ENCODE measurements at regions not wholly inside any gene's neighbourhood (a gene's known extent, or its start where the extent isn't known, plus 50 kb on each side); places are given as distances from the start of the nearest gene placed in this dataset.

DNA sequence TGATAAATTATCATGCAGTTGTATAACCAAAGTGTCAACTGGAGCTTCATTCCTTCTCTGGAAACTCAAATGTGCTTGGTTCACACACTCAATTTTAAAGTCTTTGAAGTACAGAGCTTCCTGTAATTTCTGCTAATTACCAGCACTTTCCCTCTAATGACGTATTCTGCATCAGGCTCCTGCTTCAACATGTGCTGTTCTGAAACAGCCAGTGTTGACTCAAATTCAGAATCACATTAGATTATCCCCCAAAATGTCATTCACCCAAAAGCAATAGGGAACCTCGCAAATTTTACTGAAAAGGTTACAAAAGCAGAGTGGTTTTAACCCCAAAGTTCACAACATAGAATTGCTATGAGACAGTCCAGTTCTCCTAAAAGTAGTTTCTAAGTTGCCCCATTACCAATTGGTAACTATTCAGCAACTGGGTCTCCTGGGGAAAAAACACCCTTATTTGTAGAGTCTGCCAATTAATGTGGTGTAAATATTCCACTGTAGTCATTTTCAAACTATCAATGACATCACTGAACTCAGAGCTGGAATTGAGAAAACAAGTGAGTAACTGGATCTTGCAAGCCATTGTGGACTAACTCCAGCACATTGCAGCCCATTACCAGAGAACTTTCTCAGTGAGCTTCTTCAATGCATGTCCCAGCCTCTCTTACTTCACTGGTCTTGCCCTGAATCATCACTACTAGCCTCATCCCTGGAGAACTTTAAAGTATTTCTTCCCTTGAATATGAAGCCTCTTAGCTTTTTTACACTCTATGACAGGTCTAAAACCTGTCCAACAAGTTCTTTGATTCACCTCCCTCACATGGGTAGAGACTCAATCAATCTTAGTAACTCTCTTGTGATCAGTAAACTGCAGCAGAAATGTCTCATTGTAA lies 955.4 kb downstream of the EFNB2 start:
- no peak for DNase-seq

DNA sequence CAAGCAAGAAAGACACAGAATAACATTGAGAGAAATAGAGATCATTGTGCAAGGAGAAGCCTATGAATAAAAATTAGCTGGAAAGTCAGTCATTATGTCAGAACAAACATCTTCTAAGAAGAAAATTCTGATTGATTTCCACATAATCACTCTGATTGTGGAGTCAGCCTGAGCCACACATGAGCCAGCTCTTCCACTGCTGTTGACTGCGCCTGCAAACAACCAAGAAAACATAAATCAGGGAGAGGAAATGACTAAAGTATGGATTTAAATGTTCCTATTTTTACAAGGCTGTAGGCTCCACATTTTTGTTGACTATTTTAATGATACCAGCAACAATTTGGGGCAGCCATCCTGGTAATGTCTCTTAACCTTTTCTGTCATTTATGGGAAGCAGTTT lies 962.3 kb downstream of the EFNB2 start:
- DNase-seq = no peak

DNA sequence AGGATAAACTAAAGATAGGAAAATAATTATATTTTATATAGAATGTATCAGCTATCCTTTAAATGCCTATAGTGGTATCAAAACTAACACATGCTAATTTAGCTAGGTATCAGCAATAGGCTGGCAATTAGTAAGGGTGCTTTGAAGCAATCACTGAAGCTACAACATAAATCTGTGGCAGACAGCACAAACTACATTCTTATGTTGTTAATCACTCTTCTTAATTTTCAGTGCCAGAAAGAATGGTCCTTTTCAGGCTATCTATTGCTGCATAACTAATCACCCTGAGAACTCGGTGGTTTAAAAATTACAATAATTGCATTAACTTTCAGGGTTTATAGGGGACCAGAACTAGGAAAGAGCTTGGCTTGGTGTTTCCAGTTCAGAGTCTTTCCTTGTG lies 963.1 kb downstream of the EFNB2 start:
- no peak for DNase-seq

DNA sequence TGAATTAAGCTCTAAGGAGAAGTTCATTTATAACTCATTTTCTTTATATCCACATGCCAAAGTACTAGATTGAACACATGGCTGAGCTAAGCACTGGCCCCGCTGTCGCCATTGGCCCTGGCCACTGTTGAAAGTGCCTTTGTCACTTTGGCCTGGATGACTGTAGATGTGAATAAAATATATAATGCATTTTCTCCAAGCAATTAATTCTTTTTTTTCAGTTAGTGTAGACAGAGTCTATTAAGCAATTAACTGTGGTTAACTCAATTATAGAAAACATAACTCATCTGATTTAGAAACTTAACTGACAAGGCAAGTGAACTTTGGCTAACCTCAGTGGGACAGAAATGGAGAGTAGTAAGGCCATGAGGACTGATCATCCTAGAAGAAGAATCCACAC lies 965.6 kb downstream of the EFNB2 start:
- no peak for DNase-seq

DNA sequence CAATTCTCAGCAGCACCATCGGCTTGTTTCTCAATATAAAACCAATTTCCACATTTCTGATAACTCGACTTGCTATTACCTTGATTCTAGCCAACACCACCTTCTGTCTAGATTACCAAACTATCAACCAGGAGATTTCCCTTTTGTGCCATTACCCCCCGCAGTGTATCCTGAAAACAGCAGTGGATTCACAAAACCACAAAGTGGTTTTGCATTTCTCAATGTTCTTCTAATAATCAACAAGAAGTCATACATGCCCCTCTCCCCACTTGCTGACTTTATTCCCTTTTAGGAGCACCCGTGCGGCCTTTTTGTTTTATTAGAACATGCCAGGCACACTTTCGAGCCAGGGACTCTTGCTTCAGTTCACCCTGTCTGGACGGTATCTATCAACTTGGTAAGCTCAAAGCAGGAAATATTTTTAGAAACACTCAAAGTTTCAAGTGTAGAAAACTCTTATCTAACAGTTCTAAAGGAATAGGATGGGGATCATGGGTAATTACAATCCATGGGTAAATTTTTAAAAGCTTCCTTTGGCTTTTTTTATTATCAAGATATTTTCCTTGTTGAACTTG lies 967.4 kb downstream of the EFNB2 start:
- DNase-seq = no peak

DNA sequence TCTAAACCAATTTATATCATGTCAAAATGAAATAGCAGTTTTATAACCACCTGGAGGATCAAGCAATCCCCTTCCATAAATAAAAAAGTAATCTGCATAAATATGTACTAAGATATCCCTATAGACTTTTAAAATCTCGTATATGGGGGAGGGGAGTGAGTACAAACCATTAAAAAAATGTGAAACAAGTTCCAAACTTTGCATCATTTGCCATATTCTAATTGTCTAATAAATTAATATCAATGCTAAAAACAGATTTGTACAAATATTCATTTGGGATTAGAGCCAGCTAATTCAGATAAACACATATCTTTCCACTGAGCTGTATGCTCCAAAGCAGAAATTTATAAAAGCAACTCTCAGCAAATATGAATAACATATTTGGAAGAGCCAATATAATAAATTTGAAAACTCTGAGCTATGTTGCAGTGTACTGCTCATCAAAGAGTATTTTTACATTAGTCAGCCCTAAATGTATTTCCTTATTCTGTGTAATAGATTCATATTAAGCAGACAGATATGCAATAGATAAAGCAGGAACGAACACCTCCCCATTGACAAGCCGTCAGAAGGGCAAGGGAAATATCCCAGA lies 970.2 kb downstream of the EFNB2 start:
- DNase-seq = no peak

DNA sequence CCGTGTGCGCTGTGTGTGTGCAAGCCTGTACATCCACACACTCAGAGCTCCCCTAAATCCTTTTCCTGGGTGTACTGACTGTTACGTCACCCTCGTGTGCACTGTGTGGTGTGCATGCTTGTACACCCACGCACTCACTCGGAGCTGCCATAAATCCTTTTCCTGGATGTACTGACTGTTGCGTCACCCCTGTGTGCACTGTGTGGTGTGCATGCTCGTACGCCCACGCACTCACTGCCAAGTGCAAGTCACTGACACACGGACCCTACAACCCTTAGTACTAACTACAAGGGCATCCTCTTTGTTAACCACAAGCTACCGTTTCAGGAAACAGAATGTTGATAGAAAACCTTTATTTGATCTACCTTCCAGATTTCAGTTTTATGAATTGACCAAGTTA lies 983.4 kb downstream of the EFNB2 start:
- DNase-seq = no peak

DNA sequence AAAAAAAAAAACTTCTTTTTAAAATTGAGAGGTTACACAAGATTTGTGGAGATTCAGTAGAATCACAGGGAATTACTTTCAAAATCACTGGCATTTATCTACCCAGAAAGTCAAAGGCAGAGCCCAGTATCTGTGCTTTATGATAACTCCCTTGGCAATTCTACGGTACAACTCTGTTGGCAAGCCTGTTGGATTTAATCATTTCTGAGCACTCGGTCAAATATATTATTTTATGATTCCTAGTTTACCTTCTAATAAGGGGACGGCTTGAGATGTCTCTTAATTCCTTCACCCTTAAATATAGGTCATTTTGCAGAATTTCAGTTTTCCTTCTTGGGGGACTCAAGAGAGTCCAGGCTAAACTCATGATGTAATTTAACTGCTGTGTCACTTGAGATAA lies 987.6 kb downstream of the EFNB2 start:
- DNase-seq = no peak

DNA sequence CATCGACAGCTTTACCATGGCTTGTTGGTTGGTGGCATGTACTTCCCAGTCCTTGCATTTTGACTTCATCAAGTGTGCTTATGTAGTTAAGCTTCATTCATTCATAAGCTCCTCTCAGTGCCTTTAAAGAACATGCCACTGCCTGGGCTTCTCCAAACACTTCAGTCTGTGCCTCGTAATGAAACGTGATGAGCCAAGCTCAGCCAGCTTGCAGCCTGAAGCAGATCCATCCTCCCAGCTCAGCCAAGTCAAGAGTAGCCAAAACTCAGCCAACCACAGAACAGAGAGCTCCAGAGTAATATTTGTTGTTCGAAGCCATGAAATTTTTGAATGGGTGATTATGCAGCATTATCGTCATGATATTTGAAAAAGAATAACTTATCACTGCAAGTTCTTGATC lies 989.7 kb downstream of the EFNB2 start:
- no peak for DNase-seq

DNA sequence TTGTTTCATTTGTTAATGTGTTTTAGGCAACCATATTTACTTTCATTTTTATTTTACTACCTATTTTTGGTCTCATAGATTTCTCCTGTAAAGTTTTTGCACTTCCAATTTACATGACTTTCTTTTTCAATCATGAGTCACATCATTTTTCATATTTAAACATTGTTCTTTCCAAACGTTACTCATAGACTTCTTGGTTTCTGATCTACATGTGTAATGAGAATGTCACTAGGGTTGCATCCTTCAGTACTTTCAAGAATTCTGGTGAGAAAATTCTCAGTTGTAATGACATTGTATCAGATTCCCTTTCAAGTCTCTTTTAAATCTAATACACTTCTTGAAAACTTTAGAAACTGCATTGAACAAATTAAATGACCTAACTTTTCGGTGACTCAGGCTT lies 991.7 kb downstream of the EFNB2 start:
- no peak for DNase-seq

DNA sequence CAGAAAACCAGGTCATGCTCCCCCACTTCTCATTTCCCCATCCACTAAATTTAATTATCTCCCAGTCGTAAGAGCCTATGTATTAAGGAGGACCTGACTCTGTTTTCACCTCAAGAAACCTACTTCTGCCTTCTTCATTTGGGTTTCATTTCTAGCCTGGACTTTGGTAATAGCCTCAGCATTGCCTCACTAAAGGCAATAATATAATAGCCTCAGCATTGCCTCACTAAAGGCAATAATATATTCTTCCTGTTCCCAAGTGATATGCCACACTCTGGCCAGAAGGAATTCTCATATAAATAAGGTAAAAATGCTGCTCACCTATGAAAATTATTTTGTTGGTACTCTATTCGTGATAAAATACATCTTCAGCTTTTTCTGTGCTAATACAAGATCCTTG lies 993.9 kb downstream of the EFNB2 start:
- no peak for DNase-seq

DNA sequence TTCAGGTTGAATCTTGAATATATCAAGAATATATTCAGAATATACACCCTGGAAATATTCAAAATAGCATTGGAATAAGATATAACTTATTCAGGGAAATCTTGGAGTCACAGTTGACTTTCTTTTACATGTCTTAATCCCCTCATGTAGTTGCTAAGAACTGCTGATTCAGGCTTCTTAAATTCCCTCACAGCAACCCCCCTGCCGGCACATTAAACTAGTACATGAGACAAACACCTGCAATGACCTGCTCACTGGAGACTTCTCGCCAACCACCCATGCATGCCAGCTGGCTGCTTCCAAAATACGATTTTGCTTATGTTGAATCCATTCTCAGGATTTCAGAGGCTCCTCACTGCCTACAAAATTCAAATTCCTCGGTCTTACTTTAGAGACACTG lies 997.1 kb downstream of the EFNB2 start:
- DNase-seq = no peak

DNA sequence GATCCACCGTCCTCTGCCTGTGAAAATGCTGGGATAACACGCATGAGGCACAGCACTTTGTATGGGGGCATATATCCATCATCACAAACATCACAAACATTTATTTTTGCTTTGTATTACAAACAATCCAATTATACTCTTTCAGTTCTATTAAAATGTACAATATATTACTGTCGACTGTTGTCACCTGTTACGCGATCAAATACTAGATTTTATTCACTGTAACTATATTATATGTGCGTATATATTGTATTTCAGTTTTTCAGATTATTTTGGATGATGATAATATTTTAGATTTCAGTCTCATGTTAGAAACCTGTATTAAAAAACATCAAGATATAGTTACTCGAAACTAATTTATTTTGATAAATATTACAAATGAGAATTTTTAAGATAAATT lies 998.3 kb downstream of the EFNB2 start:
- DNase-seq = no peak

DNA sequence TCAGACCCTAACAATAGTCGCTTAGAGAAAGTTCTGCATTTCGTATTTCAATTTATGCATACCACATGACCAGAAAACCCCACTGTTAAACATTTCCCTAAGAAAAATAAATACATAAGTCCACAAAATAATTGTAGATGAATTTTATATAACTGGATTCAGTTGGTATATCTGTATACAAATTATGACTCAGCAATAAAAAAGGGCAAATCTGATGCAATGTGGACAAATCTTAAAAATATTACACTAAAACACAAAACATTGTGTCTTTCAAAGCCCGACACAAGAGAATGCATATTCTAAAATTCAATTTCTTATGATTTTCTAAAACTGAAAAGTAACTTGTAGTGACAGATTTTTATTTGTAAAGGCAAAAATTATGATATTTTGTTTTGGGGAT lies 1005.0 kb downstream of the EFNB2 start:
- DNase-seq = no peak

DNA sequence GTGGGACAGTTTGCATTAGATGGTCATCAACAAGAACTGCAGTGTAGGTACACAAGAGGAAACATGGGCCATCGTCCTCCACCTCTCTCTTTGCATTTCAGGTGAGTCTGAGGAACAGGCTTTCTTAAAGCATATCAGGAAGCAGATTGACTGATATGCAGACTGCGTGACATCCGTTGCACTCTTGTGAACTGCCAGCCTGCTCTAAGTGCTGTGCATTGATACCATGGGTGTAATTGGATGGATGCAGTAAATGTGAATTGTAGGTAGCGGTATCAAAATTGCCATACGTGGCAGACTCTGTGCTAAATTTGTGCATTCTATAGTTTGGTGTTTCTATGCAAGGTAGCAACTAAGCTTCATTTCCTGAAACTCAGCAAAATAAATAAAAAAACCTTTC lies 1008.3 kb downstream of the EFNB2 start:
- no peak for DNase-seq

DNA sequence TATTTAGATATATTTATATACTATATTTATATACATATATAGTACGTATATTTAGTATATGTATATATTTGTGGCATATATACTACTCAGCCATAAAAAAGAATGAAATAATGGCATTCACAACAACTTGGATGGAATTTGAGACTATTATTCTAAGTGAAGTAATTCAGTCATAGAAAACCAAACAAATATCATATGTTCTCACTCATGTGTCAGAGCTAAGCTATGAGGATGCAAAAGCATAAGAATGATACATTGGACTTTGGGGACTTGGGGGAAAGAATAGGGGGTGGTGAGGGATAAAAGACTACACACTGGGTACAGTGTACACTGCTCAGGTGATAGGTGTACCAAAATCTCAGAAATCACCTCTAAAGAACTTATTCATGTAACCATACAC lies 1015.7 kb downstream of the EFNB2 start:
- no peak for DNase-seq

DNA sequence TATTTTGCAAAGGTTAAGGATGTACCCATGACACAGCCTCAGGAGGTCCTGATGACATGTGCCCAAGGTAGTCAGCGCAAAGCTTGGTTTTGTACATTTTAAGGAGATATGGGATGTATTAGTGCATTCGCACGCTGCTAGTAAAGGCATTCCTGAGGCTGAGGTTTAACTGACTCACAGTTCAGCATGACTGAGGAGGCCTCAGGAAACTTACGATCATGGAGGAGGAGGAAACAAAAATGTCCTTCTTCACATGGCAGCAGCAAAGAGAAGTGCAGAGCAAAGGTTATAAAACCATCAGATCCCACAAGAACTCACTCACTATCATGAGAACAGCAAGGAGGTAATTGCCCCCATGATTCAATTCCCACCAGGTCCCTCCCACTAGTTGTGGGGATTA lies 1017.4 kb downstream of the EFNB2 start:
- no peak for DNase-seq

DNA sequence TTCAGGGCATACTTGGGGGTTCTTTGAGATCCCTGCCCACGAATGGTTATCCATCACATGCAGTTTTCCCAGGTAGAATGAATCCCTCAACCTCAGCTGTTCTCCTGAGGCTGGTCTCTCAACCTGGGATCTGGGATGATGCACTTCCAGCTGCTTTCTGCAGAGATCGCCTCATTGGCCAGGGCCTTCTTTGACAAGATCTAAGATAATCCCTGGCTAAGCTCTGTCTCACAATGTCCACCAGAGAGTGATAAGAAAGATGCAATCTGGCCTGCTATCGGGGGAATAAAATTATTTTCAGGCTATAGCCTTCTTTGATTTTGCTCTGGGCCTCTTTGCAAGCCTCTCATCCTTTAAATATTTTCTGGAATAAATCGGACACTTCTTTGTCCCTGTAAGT lies 1021.1 kb downstream of the EFNB2 start:
- DNase-seq = no peak

DNA sequence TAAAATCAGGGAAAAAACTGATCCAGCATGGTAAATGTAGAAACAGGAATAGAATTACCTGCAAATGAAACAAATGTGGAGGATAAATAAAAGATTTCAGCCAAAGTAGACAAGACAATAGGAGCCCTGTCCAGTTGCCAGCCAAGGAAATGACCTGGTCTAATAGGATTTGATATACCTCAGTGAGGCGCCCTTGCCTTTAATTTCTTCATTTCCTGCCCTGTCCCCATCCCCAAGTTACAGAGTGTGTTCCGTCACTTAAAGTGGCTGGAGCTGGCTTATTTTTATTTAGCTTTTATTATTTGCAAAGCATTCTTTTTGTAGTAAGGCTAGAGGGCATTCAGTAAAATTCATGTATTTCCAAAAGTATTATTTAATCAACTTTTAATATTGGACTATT lies 1022.0 kb downstream of the EFNB2 start:
- DNase-seq = no peak

DNA sequence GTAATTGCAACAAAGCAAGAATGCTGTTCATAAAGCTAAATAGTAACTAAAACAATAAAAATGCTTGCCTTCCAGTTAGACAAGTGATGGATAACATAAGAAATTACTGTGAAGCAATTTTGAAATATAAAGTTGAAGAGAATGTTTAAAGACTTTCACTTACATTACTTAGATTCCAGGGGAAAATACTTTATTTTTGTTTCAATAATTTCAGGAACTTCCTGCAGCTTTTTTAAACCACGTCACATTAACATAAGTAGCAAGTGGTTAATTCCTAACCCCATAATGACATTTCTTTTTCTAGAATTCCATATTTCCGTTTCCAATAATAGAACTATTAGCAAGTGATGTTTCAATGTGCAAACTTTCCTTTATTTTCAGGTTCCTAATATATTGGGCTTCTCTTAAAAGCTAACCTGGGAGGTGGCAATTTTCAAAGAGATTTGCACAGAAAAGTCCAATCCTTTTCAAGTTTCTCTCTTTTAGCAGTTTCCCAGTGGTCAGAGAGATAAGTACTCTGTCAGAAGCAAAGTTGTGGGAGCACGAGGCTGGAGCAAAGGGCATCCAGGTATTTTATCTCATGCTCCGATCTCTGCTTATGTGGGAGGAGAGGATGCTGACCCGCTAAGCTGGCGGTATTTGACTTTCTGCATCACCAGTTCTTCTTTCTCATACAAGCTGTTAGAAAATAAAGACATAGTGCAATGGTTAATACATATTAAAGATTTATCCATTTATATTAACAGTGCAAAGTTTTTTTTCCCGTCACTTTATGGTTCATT lies 1025.3 kb downstream of the EFNB2 start:
- DNase-seq = no peak

DNA sequence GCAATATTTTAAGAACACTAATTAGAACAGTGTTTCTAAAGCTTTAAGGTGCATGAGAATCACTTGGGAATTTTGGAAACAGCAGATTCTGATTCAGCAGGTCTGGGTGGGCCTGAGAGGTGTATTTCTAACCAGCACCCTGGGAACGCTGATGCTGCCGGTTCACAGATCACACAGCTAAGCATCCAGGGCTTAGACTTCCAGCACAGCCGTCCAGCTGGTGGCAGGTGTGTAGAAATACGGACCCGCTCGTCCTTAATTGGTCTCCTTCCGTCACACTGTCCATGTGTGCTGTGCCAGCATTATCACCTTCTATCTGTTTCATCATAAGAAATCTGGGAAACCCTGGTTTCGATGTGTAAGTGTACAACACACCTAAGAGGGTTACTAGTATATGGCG lies 1029.0 kb downstream of the EFNB2 start:
- DNase-seq = no peak

DNA sequence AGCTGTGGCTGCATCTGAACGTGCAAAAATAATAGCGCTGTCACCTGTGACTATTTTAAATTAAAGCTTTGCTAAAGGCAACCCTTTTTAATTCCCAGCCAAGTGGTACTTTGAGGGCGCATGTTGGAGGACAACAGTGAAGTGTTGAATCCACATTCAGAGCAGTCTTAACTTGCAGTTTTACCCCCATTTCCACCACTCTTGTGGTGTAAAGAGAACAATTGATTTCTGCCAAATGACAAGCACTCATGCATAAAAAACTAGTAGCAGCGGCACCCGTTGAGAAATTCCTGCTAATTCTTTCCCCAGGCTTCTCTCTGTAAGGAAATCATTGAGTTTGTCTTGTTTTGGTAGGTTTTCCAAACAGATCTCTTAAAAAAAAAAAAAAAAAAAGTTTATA lies 1033.3 kb downstream of the EFNB2 start:
- no peak for DNase-seq

DNA sequence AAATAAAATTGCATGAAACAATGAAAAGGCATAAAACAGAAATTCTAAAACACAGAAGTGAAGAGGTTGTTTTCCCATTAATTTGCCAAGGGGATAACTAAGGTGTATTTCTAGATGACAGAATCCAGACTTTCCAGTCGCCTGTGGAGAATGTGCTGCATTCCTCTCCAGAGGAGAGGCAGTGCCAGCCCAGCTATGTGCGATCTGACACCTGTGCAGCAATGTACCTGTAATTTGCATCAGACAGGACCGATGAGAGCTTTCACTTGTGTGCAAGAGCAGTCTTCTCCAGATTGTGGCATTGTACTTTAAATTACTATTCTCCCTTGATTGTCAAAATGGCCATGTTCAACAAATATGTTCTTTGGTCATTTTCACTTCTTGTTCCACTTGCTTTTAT lies 1037.9 kb downstream of the EFNB2 start:
- DNase-seq = no peak

DNA sequence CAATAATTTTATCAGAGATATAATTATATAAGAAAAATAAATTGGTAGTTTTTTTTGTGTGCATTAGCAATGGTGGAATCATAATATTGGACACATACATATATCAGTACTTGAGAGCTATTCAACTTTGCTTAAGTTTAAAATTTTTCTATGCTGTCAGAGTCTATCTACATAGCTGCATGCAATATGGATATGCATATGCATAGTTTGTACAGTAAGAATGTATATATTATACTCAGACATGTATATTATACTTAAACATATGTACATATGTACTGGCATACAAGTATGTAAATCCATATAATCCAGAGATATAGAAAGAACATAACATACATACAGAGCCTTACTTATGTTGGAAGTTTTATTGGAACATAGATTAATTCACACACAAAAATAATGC lies 1043.2 kb downstream of the EFNB2 start:
- DNase-seq = no peak
